GM12878 (cell line): ENCODE measurements at regions not wholly inside any gene's neighbourhood (a gene's known extent, or its start where the extent isn't known, plus 50 kb on each side); places are given as distances from the start of the nearest gene placed in this dataset.

Experiments
- ATAC-seq: fragments of 200-7000 bp; cut with Tn5 transposase; 3 replicates; pipeline ENCODE4 v1.9.1; 2020; ENCODE audit warnings: mild to moderate bottlenecking, moderate library complexity
- BruUV-seq: library from RNA; stranded (reverse); fragments of 400-500 nt; replicated peaks from 2 replicates; lab custom pipeline; 2021; lab: Mats Ljungman, UMichigan
- CTCF ChIA-PET: fragments of 300-600 bp; sonication (Branson Sonifier 250); formaldehyde crosslinking; extraction: SDS; loops from one replicate; lab custom pipeline; 2021; ENCODE audit warnings: inconsistent platforms; lab: Yijun Ruan, JAX
- POLR2A ChIA-PET: fragments of 350-600 bp; formaldehyde crosslinking; extraction: SDS; loops from one replicate; lab custom pipeline; 2021; ENCODE audit warnings: inconsistent platforms; lab: Charles Lee
- RAD21 ChIA-PET: fragments of 300-600 bp; sonication (Branson Sonifier 250); formaldehyde crosslinking; loops from one replicate; lab custom pipeline; 2023; ENCODE audit warnings: antibody characterized with exemption; ENCODE audit not compliant: unreplicated experiment; lab: Charles Lee
- SMC1A ChIA-PET: fragments of 300-600 bp; sonication (Branson Sonifier 250); formaldehyde crosslinking; loops from one replicate; lab custom pipeline; 2023; ENCODE audit not compliant: unreplicated experiment, uncharacterized antibody; lab: Charles Lee
- DNase-seq: peaks from one replicate; pipeline ENCODE4 v3.0.0-alpha.2; 2011; ENCODE audit warnings: low read depth, low spot score
- FAIRE-seq: peaks from 3 replicates; lab custom pipeline; 2011; peaks lifted over from hg19 to GRCh38; lab: Jason Lieb, UNC
- H2AFZ ChIP-seq: 2 replicates; pipeline ENCODE4 v1.6.0; 2011; ENCODE audit warnings: low read depth, low read length, control low read depth; ENCODE audit not compliant: control insufficient read depth
- H3K27ac ChIP-seq: 2 replicates; pipeline ENCODE4 v1.5.1; 2011; ENCODE audit warnings: control low read depth; ENCODE audit not compliant: control insufficient read depth, insufficient read depth
- H3K27me3 ChIP-seq, 2 experiments: replicated peaks in 1 of 2; 2 replicates each; pipeline versions ENCODE4 v1.6.0 to v1.6.1; 2011; ENCODE audit warnings: low read length in 1 of 2; ENCODE audit not compliant: control insufficient read depth in 2 of 2, insufficient read depth in 2 of 2
- H3K36me3 ChIP-seq, 2 experiments: 2 replicates each; pipeline ENCODE4 v1.5.1; 2011; ENCODE audit warnings: low read length in 1 of 2; ENCODE audit not compliant: control insufficient read depth in 2 of 2, insufficient read depth in 2 of 2
- H3K4me1 ChIP-seq: 2 replicates; pipeline ENCODE4 v1.6.1; 2011; ENCODE audit warnings: mild to moderate bottlenecking, low read length, moderate library complexity, mixed read lengths; ENCODE audit not compliant: control insufficient read depth, insufficient read depth
- H3K4me2 ChIP-seq: 2 replicates; pipeline ENCODE4 v1.6.0; 2011; ENCODE audit warnings: control low read depth; ENCODE audit not compliant: control insufficient read depth, insufficient read depth
- H3K4me3 ChIP-seq: fragments of 200-600 bp; sonication (generic); 2 replicates; pipeline ENCODE4 v1.5.1; 2016
- H3K79me2 ChIP-seq: 2 replicates; pipeline ENCODE4 v1.6.0; 2011; ENCODE audit warnings: low read length; ENCODE audit not compliant: control insufficient read depth, insufficient read depth
- H3K9ac ChIP-seq: 2 replicates; pipeline ENCODE4 v1.8.0; 2011; ENCODE audit warnings: low read length, control low read depth, mixed read lengths; ENCODE audit not compliant: control insufficient read depth, insufficient read depth
- H3K9me3 ChIP-seq: replicated peaks from 3 replicates; pipeline ENCODE4 v1.5.1; 2011; ENCODE audit warnings: mild to moderate bottlenecking, low read length; ENCODE audit not compliant: control insufficient read depth, insufficient read depth
- H4K20me1 ChIP-seq: 2 replicates; pipeline ENCODE4 v1.6.0; 2011; ENCODE audit not compliant: control insufficient read depth, insufficient read depth
- HDGF ChIP-seq: fragments of 450-650 bp; IDR thresholded peaks from 2 replicates; pipeline ENCODE4 v1.6.1; 2016; ENCODE audit warnings: antibody characterized with exemption
- IKZF2 ChIP-seq, 2 experiments: fragments of 450-650 bp; IDR thresholded peaks; 2 replicates each; pipeline ENCODE4 v1.6.1; 2017; ENCODE audit warnings: mild to moderate bottlenecking in 2 of 2, moderate library complexity in 2 of 2
- MEF2B ChIP-seq: fragments of 450-650 bp; IDR thresholded peaks from 2 replicates; pipeline ENCODE4 v1.6.1; 2018; ENCODE audit warnings: mild to moderate bottlenecking, moderate library complexity; ENCODE audit not compliant: partially characterized antibody, poor library complexity, severe bottlenecking
- MTA2 ChIP-seq: fragments of 450-650 bp; IDR thresholded peaks from 2 replicates; pipeline ENCODE4 v1.6.1; 2016; ENCODE audit warnings: low read depth, mild to moderate bottlenecking, moderate library complexity
- POU2F2 ChIP-seq: IDR thresholded peaks from 3 replicates; pipeline ENCODE4 v1.6.1; 2011; ENCODE audit warnings: low read depth, mild to moderate bottlenecking, low read length, borderline replicate concordance
- PRDM15 ChIP-seq: fragments of 450-650 bp; formaldehyde crosslinking; IDR thresholded peaks from 2 replicates; pipeline ENCODE4 v1.4.0; 2020; ENCODE audit warnings: mild to moderate bottlenecking, moderate library complexity
- RAD51 ChIP-seq: fragments of 450-650 bp; IDR thresholded peaks from 2 replicates; pipeline ENCODE4 v1.6.1; 2016; ENCODE audit warnings: moderate library complexity, mild to moderate bottlenecking, inconsistent platforms
- RELA ChIP-seq: fragments of 450-650 bp; IDR thresholded peaks from 2 replicates; pipeline ENCODE4 v1.8.0; 2014; ENCODE audit warnings: borderline replicate concordance; ENCODE audit not compliant: partially characterized antibody
- STAT1 ChIP-seq: fragments of 450-650 bp; conservative IDR thresholded peaks from 2 replicates; pipeline ENCODE4 v1.6.1; 2014; ENCODE audit warnings: antibody characterized with exemption, mild to moderate bottlenecking
- WRNIP1 ChIP-seq: IDR thresholded peaks from 2 replicates; pipeline ENCODE4 v1.6.1; 2011; ENCODE audit warnings: low read depth, low read length, improper control_type of control experiment, borderline replicate concordance
- ZNF384 ChIP-seq: IDR thresholded peaks from 2 replicates; pipeline ENCODE4 v1.6.1; 2012; ENCODE audit warnings: low read depth, mild to moderate bottlenecking, low read length, improper control_type of control experiment, borderline replicate concordance
- WGBS: methylation state at CpG from one replicate; pipeline ENCODE4 v1.1.6; 2016; ENCODE audit warnings: low lambda C conversion rate; ENCODE audit not compliant: insufficient replicate concordance, insufficient coverage; ENCODE audit errors: missing lambda C conversion rate; 5-methylcytosine and 5-hydroxymethylcytosine counted together
- in situ Hi-C: fragments of 300-500 bp; cut with MboI; formaldehyde crosslinking; loops from 9 replicates; pipeline ENCODE4 v1.14.3; 2018; ENCODE audit warnings: mixed read lengths
- intact Hi-C: fragments of 100-400 bp; cut with micrococcal nuclease; formaldehyde crosslinking; loops from one replicate; pipeline ENCODE4 v1.14.2; 2022; ENCODE audit not compliant: unreplicated experiment
- TF ChIP-seq, protein P1 (sequence below): fragments of 450-650 bp; formaldehyde crosslinking; IDR thresholded peaks from 2 replicates; pipeline ENCODE4 v1.4.0; 2022; ENCODE audit warnings: mild to moderate bottlenecking, moderate library complexity

DNA sequence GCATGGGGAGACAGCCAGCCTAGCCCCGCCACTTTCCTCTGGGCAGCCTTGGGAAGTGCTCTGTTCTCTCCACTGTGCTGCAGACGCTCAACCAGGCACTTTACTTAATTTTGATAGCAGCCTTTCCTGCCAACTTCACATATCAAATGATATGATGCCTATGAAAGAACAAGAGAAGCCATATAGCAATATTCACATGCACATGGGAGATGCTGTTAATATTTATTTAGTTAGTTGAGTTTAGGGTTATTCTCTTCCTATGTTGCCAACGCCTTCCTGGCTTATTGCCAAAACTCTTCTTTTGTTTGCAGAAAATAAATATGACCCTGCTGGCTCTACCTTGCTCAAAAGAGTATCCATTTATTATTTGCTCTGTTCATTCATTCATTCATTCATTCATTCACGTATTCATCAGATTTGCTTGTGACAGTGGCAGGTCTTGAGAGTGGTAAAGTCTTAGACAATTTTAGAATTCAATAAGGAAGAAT is 99.3 kb downstream of the GATA6 start:
- TF ChIP-seq MTA2 (no peak), IKZF2 (IDR thresholded peaks at IDR 0.05) (no peak), HDGF (no peak), WRNIP1 (no peak), ZNF384 (no peak), RELA (no peak), PRDM15 (CRISPR knock-in tag) (no peak), POU2F2 (no peak), RAD51 (no peak), MEF2B (no peak), STAT1 (no peak)
- TF ChIP-seq, protein P1, sequence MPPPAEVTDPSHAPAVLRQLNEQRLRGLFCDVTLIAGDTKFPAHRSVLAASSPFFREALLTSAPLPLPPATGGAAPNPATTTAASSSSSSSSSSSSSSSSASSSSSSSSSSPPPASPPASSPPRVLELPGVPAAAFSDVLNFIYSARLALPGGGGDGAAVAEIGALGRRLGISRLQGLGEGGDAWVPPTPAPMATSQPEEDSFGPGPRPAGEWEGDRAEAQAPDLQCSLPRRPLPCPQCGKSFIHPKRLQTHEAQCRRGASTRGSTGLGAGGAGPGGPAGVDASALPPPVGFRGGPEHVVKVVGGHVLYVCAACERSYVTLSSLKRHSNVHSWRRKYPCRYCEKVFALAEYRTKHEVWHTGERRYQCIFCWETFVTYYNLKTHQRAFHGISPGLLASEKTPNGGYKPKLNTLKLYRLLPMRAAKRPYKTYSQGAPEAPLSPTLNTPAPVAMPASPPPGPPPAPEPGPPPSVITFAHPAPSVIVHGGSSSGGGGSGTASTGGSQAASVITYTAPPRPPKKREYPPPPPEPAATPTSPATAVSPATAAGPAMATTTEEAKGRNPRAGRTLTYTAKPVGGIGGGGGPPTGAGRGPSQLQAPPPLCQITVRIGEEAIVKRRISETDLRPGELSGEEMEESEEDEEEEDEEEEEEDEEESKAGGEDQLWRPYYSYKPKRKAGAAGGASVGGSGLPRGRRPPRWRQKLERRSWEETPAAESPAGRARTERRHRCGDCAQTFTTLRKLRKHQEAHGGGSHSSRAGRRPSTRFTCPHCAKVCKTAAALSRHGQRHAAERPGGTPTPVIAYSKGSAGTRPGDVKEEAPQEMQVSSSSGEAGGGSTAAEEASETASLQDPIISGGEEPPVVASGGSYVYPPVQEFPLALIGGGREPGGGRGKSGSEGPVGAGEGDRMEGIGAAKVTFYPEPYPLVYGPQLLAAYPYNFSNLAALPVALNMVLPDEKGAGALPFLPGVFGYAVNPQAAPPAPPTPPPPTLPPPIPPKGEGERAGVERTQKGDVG (CRISPR knock-in tag): no peak

More for the DNA sequence above, 99.3 kb downstream of the GATA6 start:
- Histone ChIP-seq H3K36me3 (no peaks in the 10 kb centered on the region), H3K9ac (no peak overlapping the region), H3K4me2 (no peak overlapping the region), H3K9me3 (no peaks in the 10 kb centered on the region), H3K4me1 (no peaks in the 10 kb centered on the region), H3K27me3 (no peaks in the 10 kb centered on the region), H4K20me1 (no peaks in the 10 kb centered on the region), H3K79me2 (no peaks in the 10 kb centered on the region), H3K27ac (no peak overlapping the region), H3K4me3 (no peak overlapping the region), H2AFZ (no peak overlapping the region)
- in situ Hi-C loops (no loop called here), intact Hi-C loops (no loop called here)
- ATAC-seq (no peak), DNase-seq (no peak), FAIRE-seq (no peak)
- 1% methylated on average over 4 of the region's 4 CpGs for WGBS
- SMC1A ChIA-PET: no interaction called here
- POLR2A ChIA-PET: no interaction called here
- no TSS peak for BruUV-seq
- RAD21 ChIA-PET: no interaction called here
- CTCF ChIA-PET: no interaction called here
